H1 (cell line): ENCODE measurements at regions not wholly inside any gene's neighbourhood (a gene's known extent, or its start where the extent isn't known, plus 50 kb on each side); places are given as distances from the start of the nearest gene placed in this dataset.

Experiments used
- CTCF ChIA-PET: fragments of 300-600 bp; sonication (Branson Sonifier 250); formaldehyde crosslinking; loops from one replicate; lab custom pipeline; 2021; ENCODE audit not compliant: partially characterized antibody; lab: Charles Lee
- POLR2A ChIA-PET: fragments of 300-600 bp; sonication (Branson Sonifier 250); formaldehyde crosslinking; loops from one replicate; lab custom pipeline; 2021; ENCODE audit warnings: inconsistent platforms; ENCODE audit not compliant: partially characterized antibody; lab: Charles Lee
- DNase-seq, 2 experiments: peaks; one replicate each; pipeline versions ENCODE4 v3.0.0 to v3.0.0-alpha.2; 2010 to 2022; ENCODE audit warnings: low spot score in 2 of 2, low read depth in 1 of 2, mixed read lengths in 1 of 2
- FAIRE-seq: peaks from 2 replicates; lab custom pipeline; 2011; peaks lifted over from hg19 to GRCh38; lab: Jason Lieb, UNC
- H2AFZ ChIP-seq: 2 replicates; pipeline ENCODE4 v1.8.1; 2012; ENCODE audit warnings: low read length, inconsistent platforms
- H2AK5ac ChIP-seq: 2 replicates; pipeline ENCODE4 v1.6.1; 2013; ENCODE audit warnings: low read depth, low read length
- H2BK120ac ChIP-seq: replicated peaks from 2 replicates; pipeline ENCODE3; 2013; ENCODE audit warnings: low read depth, low read length, inconsistent platforms
- H2BK12ac ChIP-seq: 2 replicates; pipeline ENCODE4 v1.6.1; 2013; ENCODE audit warnings: low read depth, low read length
- H2BK15ac ChIP-seq: 2 replicates; pipeline ENCODE4 v1.6.1; 2013; ENCODE audit warnings: low read length
- H2BK20ac ChIP-seq: 2 replicates; pipeline ENCODE4 v1.6.1; 2013; ENCODE audit warnings: low read length
- H2BK5ac ChIP-seq: 2 replicates; pipeline ENCODE4 v1.6.1; 2013; ENCODE audit warnings: low read depth, low read length
- H3K14ac ChIP-seq: 2 replicates; pipeline ENCODE4 v1.6.1; 2013; ENCODE audit warnings: inconsistent platforms; ENCODE audit not compliant: insufficient read length
- H3K18ac ChIP-seq: 2 replicates; pipeline ENCODE4 v1.6.1; 2013; ENCODE audit warnings: low read length; ENCODE audit errors: extremely low read depth
- H3K23ac ChIP-seq: 2 replicates; pipeline ENCODE4 v1.6.1; 2013; ENCODE audit warnings: inconsistent platforms; ENCODE audit not compliant: insufficient read length
- H3K23me2 ChIP-seq: 2 replicates; pipeline ENCODE4 v1.6.1; 2013; ENCODE audit warnings: low read depth, low read length
- H3K27ac ChIP-seq: 2 replicates; pipeline ENCODE4 v1.6.1; 2011; ENCODE audit warnings: low read depth, low read length, inconsistent platforms
- H3K27me3 ChIP-seq, 4 experiments: replicated peaks in 1 of 4; 1 replicate in 1 of 4; 2 replicates in 3 of 4; pipeline versions ENCODE4 v1.6.1 to v1.8.1; 2011 to 2013; ENCODE audit warnings: low read length in 3 of 4, mild to moderate bottlenecking in 3 of 4, inconsistent platforms in 2 of 4, mixed read lengths in 2 of 4, moderate library complexity in 1 of 4; ENCODE audit not compliant: control insufficient read depth in 3 of 4, insufficient read depth in 3 of 4; ENCODE audit errors: extremely low read depth in 1 of 4
- H3K36me3 ChIP-seq, 4 experiments: 2 replicates each; pipeline versions ENCODE4 v1.6.1 to v1.8.1; 2011 to 2013; ENCODE audit warnings: mild to moderate bottlenecking in 4 of 4, low read length in 3 of 4, moderate library complexity in 2 of 4, control low read depth in 1 of 4, inconsistent platforms in 1 of 4; ENCODE audit not compliant: insufficient read depth in 4 of 4, control insufficient read depth in 2 of 4
- H3K4ac ChIP-seq: replicated peaks from 2 replicates; pipeline ENCODE3; 2013; ENCODE audit warnings: low read length, low read depth, mixed read lengths, inconsistent platforms; ENCODE audit not compliant: insufficient read length
- H3K4me1 ChIP-seq, 4 experiments: replicated peaks in 1 of 4; 1 replicate in 1 of 4; 2 replicates in 3 of 4; pipeline versions ENCODE4 v1.6.1 to v1.8.1; 2011 to 2013; ENCODE audit warnings: low read length in 3 of 4, inconsistent platforms in 2 of 4, mixed read lengths in 1 of 4; ENCODE audit not compliant: insufficient read depth in 4 of 4, control insufficient read depth in 3 of 4
- H3K4me2 ChIP-seq, 2 experiments: 2 replicates each; pipeline versions ENCODE4 v1.6.1 to v1.8.1; 2011 to 2013; ENCODE audit warnings: low read depth in 2 of 2, low read length in 2 of 2, control low read depth in 1 of 2, inconsistent platforms in 1 of 2, mild to moderate bottlenecking in 1 of 2; ENCODE audit not compliant: insufficient read depth in 1 of 2
- H3K4me3 ChIP-seq, 4 experiments: fragments of 200-600, 300-600 bp in 1 of 4; sonication (generic), shearing (Covaris generic), sonication (Bioruptor Twin) in 1 of 4; 2 replicates each; pipeline versions ENCODE4 v1.5.1 to v1.8.1; 2011 to 2016; ENCODE audit warnings: low read length in 4 of 4, low read depth in 3 of 4, control low read depth in 2 of 4, inconsistent platforms in 2 of 4, mild to moderate bottlenecking in 2 of 4, mixed read lengths in 1 of 4, moderate library complexity in 1 of 4; ENCODE audit not compliant: insufficient read depth in 2 of 4; ENCODE audit errors: extremely low read depth in 1 of 4
- H3K56ac ChIP-seq: replicated peaks from 2 replicates; pipeline ENCODE3; 2013; ENCODE audit warnings: low read depth, mild to moderate bottlenecking, mixed read lengths, low read length, inconsistent platforms; ENCODE audit not compliant: insufficient read length
- H3K79me1 ChIP-seq: 2 replicates; pipeline ENCODE4 v1.6.1; 2013; ENCODE audit warnings: low read depth, low read length, control low read depth
- H3K79me2 ChIP-seq, 2 experiments: 2 replicates each; pipeline versions ENCODE4 v1.6.1 to v1.8.1; 2012 to 2013; ENCODE audit warnings: low read length in 2 of 2, mild to moderate bottlenecking in 2 of 2, inconsistent platforms in 1 of 2; ENCODE audit not compliant: insufficient read depth in 2 of 2, control insufficient read depth in 1 of 2
- H3K9ac ChIP-seq, 4 experiments: replicated peaks in 1 of 4; 1 replicate in 1 of 4; 2 replicates in 3 of 4; pipeline versions ENCODE4 v1.6.1 to v1.8.1; 2011 to 2013; ENCODE audit warnings: low read depth in 3 of 4, low read length in 3 of 4, control low read depth in 2 of 4, mild to moderate bottlenecking in 2 of 4, moderate library complexity in 2 of 4, inconsistent platforms in 1 of 4; ENCODE audit errors: extremely low read depth in 1 of 4
- H3K9me3 ChIP-seq, 2 experiments: 2 replicates each; pipeline versions ENCODE4 v1.6.1 to v1.8.1; 2012 to 2013; ENCODE audit warnings: mild to moderate bottlenecking in 2 of 2, moderate library complexity in 2 of 2, control low read depth in 1 of 2, inconsistent platforms in 1 of 2, low read depth in 1 of 2, low read length in 1 of 2, mixed read lengths in 1 of 2; ENCODE audit not compliant: insufficient read depth in 2 of 2
- H4K20me1 ChIP-seq, 2 experiments: replicated peaks in 1 of 2; 2 replicates each; pipeline versions ENCODE3 to v1.8.1; 2011 to 2013; ENCODE audit warnings: inconsistent platforms in 2 of 2, low read length in 2 of 2, mild to moderate bottlenecking in 1 of 2; ENCODE audit not compliant: insufficient read depth in 2 of 2, control insufficient read depth in 1 of 2
- H4K5ac ChIP-seq: 2 replicates; pipeline ENCODE4 v1.6.1; 2013; ENCODE audit warnings: low read length, low read depth, mixed read lengths, inconsistent platforms; ENCODE audit not compliant: insufficient read length
- H4K8ac ChIP-seq: 2 replicates; pipeline ENCODE4 v1.8.0; 2013; ENCODE audit warnings: mild to moderate bottlenecking, moderate library complexity, low read length, inconsistent platforms; ENCODE audit not compliant: insufficient read depth; ENCODE audit errors: extremely low read depth
- H4K91ac ChIP-seq: replicated peaks from 2 replicates; pipeline ENCODE3; 2013; ENCODE audit warnings: low read length, mixed read lengths, inconsistent platforms; ENCODE audit not compliant: insufficient read length
- BACH1 ChIP-seq: IDR thresholded peaks from 2 replicates; pipeline ENCODE4 v1.6.1; 2012; ENCODE audit warnings: low read length, improper control_type of control experiment
- WGBS, 2 experiments: shearing (Covaris generic) in 1 of 2; methylation state at CpG; one replicate each; pipeline versions ENCODE4 v1.1.6 to v1.1.7; 2013 to 2015; ENCODE audit warnings: low lambda C conversion rate in 2 of 2, mixed read lengths in 2 of 2, inconsistent platforms in 1 of 2, low coverage in 1 of 2, missing lambda C conversion rate in 1 of 2; ENCODE audit not compliant: insufficient replicate concordance in 2 of 2, insufficient coverage in 1 of 2, insufficient read length in 1 of 2; ENCODE audit errors: extremely low coverage in 1 of 2, missing lambda C conversion rate in 1 of 2; 5-methylcytosine and 5-hydroxymethylcytosine counted together

GRCh38 chr22:48595511-48595905 is 1232.2 kb downstream of the BRD1 start:
- no peak overlapping the region for H3K9ac ChIP-seq
- no peak for DNase-seq
- no peak overlapping the region for H4K5ac ChIP-seq
- no peak overlapping the region; the same call in 1 of the 2 replicates for H4K8ac ChIP-seq
- H2BK120ac ChIP-seq, result no peak overlapping the region
- FAIRE-seq, result no peak
- no peaks in the 10 kb centered on the region for H3K27me3 ChIP-seq
- no peak overlapping the region for H2BK15ac ChIP-seq
- H3K79me2 ChIP-seq, result no peaks in the 10 kb centered on the region
- no peak overlapping the region for H2BK12ac ChIP-seq
- H3K14ac ChIP-seq, result no peak overlapping the region
- no peak overlapping the region for H2AK5ac ChIP-seq
- H2BK20ac ChIP-seq, result no peak overlapping the region
- no peak for TF ChIP-seq BACH1
- H3K4me1 ChIP-seq, result no peaks in the 10 kb centered on the region
- no peak overlapping the region for H3K4ac ChIP-seq
- H3K4me3 ChIP-seq, result no peak overlapping the region
- no peak overlapping the region for H2AFZ ChIP-seq
- peaks cover 2 to 16% of the 10 kb centered on the region in 2 experiments for H4K20me1 ChIP-seq
- H3K36me3 ChIP-seq, result no peaks in the 10 kb centered on the region
- H3K9me3 ChIP-seq, result peaks cover 2 to 3% of the 10 kb centered on the region in 2 experiments; a peak in 1 of 4 replicates
- H3K27ac ChIP-seq, result no peak overlapping the region
- no peaks in the 10 kb centered on the region for H3K23me2 ChIP-seq
- POLR2A ChIA-PET, result no interaction called here
- no peak overlapping the region for H3K23ac ChIP-seq
- H2BK5ac ChIP-seq, result no peak overlapping the region
- CTCF ChIA-PET, result interaction anchor here (0.8 kb wide), 1 partner anchor 13 kb away, joined by 3 read pairs; no protein-coding TSS in a partner anchor
- H3K18ac ChIP-seq, result no peak overlapping the region
- H3K79me1 ChIP-seq, result peaks cover 5% of the 10 kb centered on the region
- no peak overlapping the region for H3K56ac ChIP-seq
- WGBS, 2 experiments, result 85% methylated on average over 10 of the region's 10 CpGs; no CpG with 5 or more reads in 1 of the 2 experiments
- H3K4me2 ChIP-seq, result no peak overlapping the region
- no peak overlapping the region for H4K91ac ChIP-seq
